ENCODE measurements at regions not wholly inside any gene's neighbourhood (a gene's known extent, or its start where the extent isn't known, plus 50 kb on each side); places are given as distances from the start of the nearest gene placed in this dataset.

GRCh38 chr10:64014281-64014680 is 493.1 kb downstream of the REEP3 start:
- no peak for TF ChIP-seq POLR2A (IDR thresholded peaks at IDR 0.05)
- no peak for TF ChIP-seq CTCF (IDR thresholded peaks at IDR 0.05)

All from body of pancreas (tissue), 4 donors.